ENCODE measurements at regions not wholly inside any gene's neighbourhood (a gene's known extent, or its start where the extent isn't known, plus 50 kb on each side); places are given as distances from the start of the nearest gene placed in this dataset.

- Histone ChIP-seq H3K27me3 (replicated peaks in 2 of 5; ENCODE audit: control insufficient read depth in 4 of 5, insufficient read depth in 5 of 5, low read length in 4 of 5) (no peaks in the 10 kb centered on the region), H3K36me3 (ENCODE audit: control insufficient read depth in 4 of 4, insufficient read depth in 4 of 4, low read length in 3 of 4) (no peaks in the 10 kb centered on the region), H3K4me3 (ENCODE audit: control insufficient read depth in 1 of 7, extremely low read depth in 1 of 7, insufficient read depth in 4 of 7, low read depth in 2 of 7, low read length in 6 of 7) (no peak overlapping the region), H3K4me1 (ENCODE audit: control extremely low read depth in 1 of 4, control insufficient read depth in 4 of 4, insufficient read depth in 4 of 4, low read length in 3 of 4) (peaks cover 0 to 5% (median 1%) of the 10 kb centered on the region in 4 experiments), H3K27ac (ENCODE audit: insufficient read depth in 1 of 2, low read depth in 1 of 2, low read length in 2 of 2, poor library complexity in 1 of 2, severe bottlenecking in 2 of 2) (no peak overlapping the region), H3K9me3 (ENCODE audit: control extremely low read depth in 1 of 5, control insufficient read depth in 4 of 5, insufficient read depth in 2 of 5, low read depth in 1 of 5, low read length in 4 of 5) (peaks cover 0 to 1% (median 0%) of the 10 kb centered on the region in 5 experiments)
- CTCF ChIA-PET, result interaction anchor here (1.0 kb wide), 1 partner anchor 29 kb away, joined by 3 read pairs; no protein-coding TSS in a partner anchor
- WGBS (ENCODE audit: insufficient coverage), result 92% methylated on average over 3 of the region's 7 CpGs
- POLR2A ChIA-PET, result no interaction called here
- no peak for DNase-seq
Measured at GRCh38 chr13:59480396-59481259, 683.1 kb downstream of the DIAPH3 start.

DNA sequence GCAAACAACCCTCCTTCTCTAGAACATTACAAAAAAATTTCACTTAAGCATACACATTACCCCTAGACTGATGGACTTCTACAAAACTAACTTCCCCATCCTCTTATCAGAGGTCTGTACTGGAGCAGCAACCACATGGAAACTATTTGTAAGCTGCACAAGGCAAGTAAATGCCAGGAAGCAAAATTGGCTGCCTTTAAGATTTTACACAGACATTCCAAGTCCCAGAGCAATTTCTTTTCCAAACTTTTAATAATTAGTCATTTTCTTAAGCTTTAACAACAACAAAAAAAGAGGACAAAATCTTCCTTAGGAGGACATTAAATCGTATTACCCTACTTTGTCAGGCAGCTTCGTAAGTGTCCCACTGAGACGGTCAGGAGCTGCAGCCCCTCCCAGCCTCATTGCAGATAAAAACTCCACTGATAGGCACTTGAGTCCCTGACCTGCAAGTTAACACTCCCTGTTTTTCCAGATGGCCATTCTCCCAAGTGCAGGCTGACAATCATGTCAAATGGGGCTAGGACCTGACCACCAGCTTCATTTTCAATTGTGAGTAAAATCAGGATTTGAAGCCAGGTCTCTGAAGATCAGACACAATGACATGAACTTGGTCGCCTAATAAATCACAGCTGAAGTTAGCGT, 680.1 kb downstream of the DIAPH3 start:
- ChIA-PET POLR2A (no interaction called here), CTCF (interaction anchor here (1.2 kb wide), 1 partner anchor 11 kb away, joined by 3 read pairs; no protein-coding TSS in a partner anchor)
- peak in 2 of 3 donors; percentile 34 to 39 for DNase-seq
- Histone ChIP-seq H3K27ac (ENCODE audit: insufficient read depth in 1 of 2, low read depth in 1 of 2, low read length in 2 of 2, poor library complexity in 1 of 2, severe bottlenecking in 2 of 2) (no peak overlapping the region), H3K9me3 (ENCODE audit: control extremely low read depth in 1 of 5, control insufficient read depth in 4 of 5, insufficient read depth in 2 of 5, low read depth in 1 of 5, low read length in 4 of 5) (peaks cover 0 to 1% (median 0%) of the 10 kb centered on the region in 5 experiments), H3K4me3 (ENCODE audit: control insufficient read depth in 1 of 7, extremely low read depth in 1 of 7, insufficient read depth in 4 of 7, low read depth in 2 of 7, low read length in 6 of 7) (no peak overlapping the region), H3K4me1 (ENCODE audit: control extremely low read depth in 1 of 4, control insufficient read depth in 4 of 4, insufficient read depth in 4 of 4, low read length in 3 of 4) (peaks cover 0 to 5% (median 1%) of the 10 kb centered on the region in 4 experiments), H3K27me3 (replicated peaks in 2 of 5; ENCODE audit: control insufficient read depth in 4 of 5, insufficient read depth in 5 of 5, low read length in 4 of 5) (no peaks in the 10 kb centered on the region), H3K36me3 (ENCODE audit: control insufficient read depth in 4 of 4, insufficient read depth in 4 of 4, low read length in 3 of 4) (no peaks in the 10 kb centered on the region)
- WGBS (ENCODE audit: insufficient coverage), result 91% methylated on average over 5 of the region's 5 CpGs

DNA sequence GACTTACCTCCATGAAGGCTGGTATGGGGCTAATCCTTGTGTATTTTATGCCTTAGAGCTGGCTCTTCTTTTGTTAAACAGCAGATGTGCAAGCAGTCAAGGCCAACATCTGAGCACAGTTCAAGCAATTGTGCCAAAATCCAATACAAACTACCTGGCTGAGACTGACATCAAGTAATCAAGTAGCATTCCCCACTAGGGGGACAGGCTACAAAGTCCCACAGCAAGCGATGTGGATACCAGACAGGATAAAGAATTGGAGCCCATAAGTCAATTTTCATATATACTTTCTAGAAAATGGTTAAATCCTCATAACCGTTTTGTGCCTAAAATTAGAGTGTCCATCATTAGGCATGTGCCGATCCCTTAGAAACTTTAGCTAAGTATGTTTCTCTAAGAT, 675.8 kb downstream of the DIAPH3 start:
- POLR2A ChIA-PET, result no interaction called here
- WGBS (ENCODE audit: insufficient coverage), result no CpG with 5 or more reads among the region's 3 CpGs
- CTCF ChIA-PET, result interaction anchor here (0.7 to 1.4 kb wide), 2 partner anchors 10 to 122 kb away, joined by 3 read pairs; no protein-coding TSS in a partner anchor

GRCh38 chr13:59488436-59488835, 675.3 kb downstream of the DIAPH3 start:
- Histone ChIP-seq H3K27ac (ENCODE audit: insufficient read depth in 1 of 2, low read depth in 1 of 2, low read length in 2 of 2, poor library complexity in 1 of 2, severe bottlenecking in 2 of 2) (no peak overlapping the region), H3K4me1 (ENCODE audit: control extremely low read depth in 1 of 4, control insufficient read depth in 4 of 4, insufficient read depth in 4 of 4, low read length in 3 of 4) (peaks cover 0 to 4% (median under 1%) of the 10 kb centered on the region in 4 experiments), H3K4me3 (ENCODE audit: control insufficient read depth in 1 of 7, extremely low read depth in 1 of 7, insufficient read depth in 4 of 7, low read depth in 2 of 7, low read length in 6 of 7) (no peak overlapping the region), H3K27me3 (replicated peaks in 2 of 5; ENCODE audit: control insufficient read depth in 4 of 5, insufficient read depth in 5 of 5, low read length in 4 of 5) (peaks cover 0 to 1% (median 0%) of the 10 kb centered on the region in 5 experiments), H3K9me3 (ENCODE audit: control extremely low read depth in 1 of 5, control insufficient read depth in 4 of 5, insufficient read depth in 2 of 5, low read depth in 1 of 5, low read length in 4 of 5) (peaks cover 0 to 1% (median 0%) of the 10 kb centered on the region in 5 experiments), H3K36me3 (ENCODE audit: control insufficient read depth in 4 of 4, insufficient read depth in 4 of 4, low read length in 3 of 4) (no peaks in the 10 kb centered on the region)
- 100% methylated on average over 1 of the region's 2 CpGs for WGBS (ENCODE audit: insufficient coverage)
- no peak for DNase-seq
- POLR2A ChIA-PET, result no interaction called here
- CTCF ChIA-PET, result no interaction called here

More for the DNA sequence above, 675.8 kb downstream of the DIAPH3 start:
- no peak overlapping the region for H3K4me3 ChIP-seq (ENCODE audit: control insufficient read depth in 1 of 7, extremely low read depth in 1 of 7, insufficient read depth in 4 of 7, low read depth in 2 of 7, low read length in 6 of 7)
- H3K9me3 ChIP-seq (ENCODE audit: control extremely low read depth in 1 of 5, control insufficient read depth in 4 of 5, insufficient read depth in 2 of 5, low read depth in 1 of 5, low read length in 4 of 5), result peaks cover 0 to 1% (median 0%) of the 10 kb centered on the region in 5 experiments
- H3K27ac ChIP-seq (ENCODE audit: insufficient read depth in 1 of 2, low read depth in 1 of 2, low read length in 2 of 2, poor library complexity in 1 of 2, severe bottlenecking in 2 of 2), result no peak overlapping the region
- DNase-seq, result no peak
- H3K27me3 ChIP-seq (replicated peaks in 2 of 5; ENCODE audit: control insufficient read depth in 4 of 5, insufficient read depth in 5 of 5, low read length in 4 of 5), result peaks cover 0 to 1% (median 0%) of the 10 kb centered on the region in 5 experiments
- peaks cover 0 to 5% (median 1%) of the 10 kb centered on the region in 4 experiments for H3K4me1 ChIP-seq (ENCODE audit: control extremely low read depth in 1 of 4, control insufficient read depth in 4 of 4, insufficient read depth in 4 of 4, low read length in 3 of 4)
- no peaks in the 10 kb centered on the region for H3K36me3 ChIP-seq (ENCODE audit: control insufficient read depth in 4 of 4, insufficient read depth in 4 of 4, low read length in 3 of 4)

GRCh38 chr13:59490651-59491050, 673.1 kb downstream of the DIAPH3 start:
- H3K36me3 ChIP-seq (ENCODE audit: control insufficient read depth in 4 of 4, insufficient read depth in 4 of 4, low read length in 3 of 4), result no peaks in the 10 kb centered on the region
- no peak overlapping the region for H3K4me3 ChIP-seq (ENCODE audit: control insufficient read depth in 1 of 7, extremely low read depth in 1 of 7, insufficient read depth in 4 of 7, low read depth in 2 of 7, low read length in 6 of 7)
- POLR2A ChIA-PET, result interaction anchor here (0.7 kb wide), 1 partner anchor 477 kb away, joined by 3 read pairs; no protein-coding TSS in a partner anchor
- WGBS (ENCODE audit: insufficient coverage), result no CpG with 5 or more reads among the region's 1 CpG
- DNase-seq, result no peak
- peaks cover 0 to 1% (median 0%) of the 10 kb centered on the region in 5 experiments for H3K27me3 ChIP-seq (replicated peaks in 2 of 5; ENCODE audit: control insufficient read depth in 4 of 5, insufficient read depth in 5 of 5, low read length in 4 of 5)
- no peaks in the 10 kb centered on the region for H3K9me3 ChIP-seq (ENCODE audit: control extremely low read depth in 1 of 5, control insufficient read depth in 4 of 5, insufficient read depth in 2 of 5, low read depth in 1 of 5, low read length in 4 of 5)
- no peak overlapping the region for H3K27ac ChIP-seq (ENCODE audit: insufficient read depth in 1 of 2, low read depth in 1 of 2, low read length in 2 of 2, poor library complexity in 1 of 2, severe bottlenecking in 2 of 2)
- no peaks in the 10 kb centered on the region for H3K4me1 ChIP-seq (ENCODE audit: control extremely low read depth in 1 of 4, control insufficient read depth in 4 of 4, insufficient read depth in 4 of 4, low read length in 3 of 4)
- CTCF ChIA-PET, result no interaction called here

DNA sequence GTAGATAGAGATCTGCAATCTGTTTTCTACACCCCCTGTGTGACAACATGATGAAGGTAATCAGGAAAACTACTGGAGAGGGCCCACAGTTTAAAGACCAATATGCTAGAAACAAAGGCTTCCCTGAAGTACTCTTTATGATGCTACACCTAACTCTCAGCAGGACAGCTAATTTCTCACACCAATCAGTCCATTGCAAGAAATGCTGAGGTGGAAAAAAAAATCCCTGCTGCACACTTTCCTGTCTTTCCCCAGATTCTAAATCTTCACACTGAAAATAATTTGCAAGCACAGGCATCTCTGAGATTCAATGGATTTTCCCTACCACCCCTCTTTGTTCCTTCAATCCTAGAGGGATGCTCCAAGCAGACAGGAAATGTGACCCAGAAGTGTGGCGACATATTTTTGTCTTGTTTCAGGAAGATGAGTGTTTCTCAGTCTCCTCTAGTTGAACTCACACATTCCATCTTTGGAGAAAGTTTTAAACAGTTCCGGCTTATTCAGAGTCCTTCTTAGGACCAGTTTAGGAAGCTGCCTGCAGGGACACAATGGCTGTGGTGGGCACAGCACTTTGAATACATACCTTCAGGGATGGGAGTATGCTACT, 671.6 kb downstream of the DIAPH3 start:
- WGBS (ENCODE audit: insufficient coverage), result 100% methylated on average over 1 of the region's 2 CpGs
- H3K36me3 ChIP-seq (ENCODE audit: control insufficient read depth in 4 of 4, insufficient read depth in 4 of 4, low read length in 3 of 4), result no peaks in the 10 kb centered on the region
- no peak overlapping the region for H3K4me3 ChIP-seq (ENCODE audit: control insufficient read depth in 1 of 7, extremely low read depth in 1 of 7, insufficient read depth in 4 of 7, low read depth in 2 of 7, low read length in 6 of 7)
- no peaks in the 10 kb centered on the region for H3K9me3 ChIP-seq (ENCODE audit: control extremely low read depth in 1 of 5, control insufficient read depth in 4 of 5, insufficient read depth in 2 of 5, low read depth in 1 of 5, low read length in 4 of 5)
- peaks cover 0 to 1% (median 0%) of the 10 kb centered on the region in 5 experiments for H3K27me3 ChIP-seq (replicated peaks in 2 of 5; ENCODE audit: control insufficient read depth in 4 of 5, insufficient read depth in 5 of 5, low read length in 4 of 5)
- H3K27ac ChIP-seq (ENCODE audit: insufficient read depth in 1 of 2, low read depth in 1 of 2, low read length in 2 of 2, poor library complexity in 1 of 2, severe bottlenecking in 2 of 2), result no peak overlapping the region
- ChIA-PET CTCF (no interaction called here), POLR2A (interaction anchor here (0.6 kb wide), 1 partner anchor 56 kb away, joined by 3 read pairs; no protein-coding TSS in a partner anchor)
- DNase-seq, result no peak
- H3K4me1 ChIP-seq (ENCODE audit: control extremely low read depth in 1 of 4, control insufficient read depth in 4 of 4, insufficient read depth in 4 of 4, low read length in 3 of 4), result no peaks in the 10 kb centered on the region
